ES-I3 (cell line): ENCODE measurements at regions not wholly inside any gene's neighbourhood (a gene's known extent, or its start where the extent isn't known, plus 50 kb on each side); places are given as distances from the start of the nearest gene placed in this dataset.

Experiments used
- H3K36me3 ChIP-seq: 2 replicates; pipeline ENCODE4 v1.6.1; 2013; ENCODE audit warnings: mild to moderate bottlenecking, low read length, control low read depth, moderate library complexity; ENCODE audit not compliant: insufficient read depth
- H3K4me1 ChIP-seq: 2 replicates; pipeline ENCODE4 v1.6.1; 2013; ENCODE audit warnings: mild to moderate bottlenecking, control low read depth, low read length; ENCODE audit not compliant: insufficient read depth
- H3K9ac ChIP-seq: 2 replicates; pipeline ENCODE4 v1.6.1; 2013; ENCODE audit warnings: low read depth, mild to moderate bottlenecking, low read length, moderate library complexity
- H3K9me3 ChIP-seq: 2 replicates; pipeline ENCODE4 v1.6.1; 2013; ENCODE audit warnings: mild to moderate bottlenecking, low read length, moderate library complexity; ENCODE audit not compliant: control insufficient read depth, insufficient read depth

GRCh38 chr6:101231606-101232235 is 161.8 kb upstream of the GRIK2 start:
- no peaks in the 10 kb centered on the region for H3K36me3 ChIP-seq
- H3K4me1 ChIP-seq, result peaks cover under 1% of the 10 kb centered on the region; the same call in 1 of the 2 replicates
- H3K9me3 ChIP-seq, result no peaks in the 10 kb centered on the region
- H3K9ac ChIP-seq, result no peak overlapping the region

DNA sequence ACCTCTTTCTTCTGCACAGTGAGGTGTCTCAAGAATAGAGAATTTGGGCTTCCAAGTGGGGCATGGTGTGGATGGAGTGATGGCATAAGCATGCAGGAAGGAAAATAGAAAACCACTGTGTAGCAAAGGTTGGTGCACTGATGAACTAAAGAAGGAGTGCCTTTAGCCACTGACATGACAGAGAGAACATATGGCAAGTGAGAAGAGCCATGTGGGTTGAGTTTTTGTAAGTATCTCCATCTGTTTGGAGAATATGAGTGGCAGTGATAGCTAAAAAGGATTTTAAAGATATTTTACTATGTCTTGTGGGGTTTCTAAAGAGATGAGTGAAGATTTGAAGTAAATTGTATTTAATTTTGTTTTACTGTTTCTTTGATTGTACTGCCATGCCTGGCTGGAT is 160.5 kb upstream of the GRIK2 start:
- H3K9ac ChIP-seq, result no peak overlapping the region
- H3K9me3 ChIP-seq, result no peaks in the 10 kb centered on the region
- H3K36me3 ChIP-seq, result no peaks in the 10 kb centered on the region
- no peaks in the 10 kb centered on the region for H3K4me1 ChIP-seq

- no peaks in the 10 kb centered on the region for H3K9me3 ChIP-seq
- no peaks in the 10 kb centered on the region for H3K36me3 ChIP-seq
- H3K4me1 ChIP-seq, result no peaks in the 10 kb centered on the region
- H3K9ac ChIP-seq, result no peak overlapping the region
Measured at GRCh38 chr6:101236709-101237108, 156.8 kb upstream of the GRIK2 start.

- H3K9ac ChIP-seq, result no peak overlapping the region
- H3K9me3 ChIP-seq, result no peaks in the 10 kb centered on the region
- no peaks in the 10 kb centered on the region for H3K36me3 ChIP-seq
- H3K4me1 ChIP-seq, result no peaks in the 10 kb centered on the region
Measured at GRCh38 chr6:101241442-101241841, 152.1 kb upstream of the GRIK2 start.

GRCh38 chr6:101249470-101249869 is 144.0 kb upstream of the GRIK2 start:
- Histone ChIP-seq H3K9me3 (no peaks in the 10 kb centered on the region), H3K4me1 (no peaks in the 10 kb centered on the region), H3K9ac (no peak overlapping the region), H3K36me3 (no peaks in the 10 kb centered on the region)

GRCh38 chr6:101257163-101257562 is 136.3 kb upstream of the GRIK2 start:
- no peaks in the 10 kb centered on the region for H3K4me1 ChIP-seq
- peaks cover 3% of the 10 kb centered on the region; the same call in 1 of the 2 replicates for H3K9me3 ChIP-seq
- H3K36me3 ChIP-seq, result no peaks in the 10 kb centered on the region
- H3K9ac ChIP-seq, result no peak overlapping the region

DNA sequence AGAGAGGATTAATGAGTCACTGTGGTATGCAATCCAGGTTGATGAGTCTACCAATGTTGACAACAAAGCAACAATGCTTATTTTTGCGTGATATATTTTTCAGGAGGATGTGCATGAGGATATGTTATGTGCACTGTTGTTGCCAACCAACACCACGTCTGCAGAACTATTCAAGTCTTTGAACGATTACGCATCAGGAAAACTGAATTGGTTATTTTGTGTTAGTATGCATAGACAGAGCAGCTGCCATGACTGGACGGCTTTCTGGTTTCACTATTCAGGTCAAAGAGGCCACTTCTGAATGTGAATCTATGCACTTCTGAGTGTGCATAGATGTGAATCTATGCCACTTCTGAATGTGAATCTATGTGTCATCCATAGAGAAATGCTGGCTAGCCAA is 134.0 kb upstream of the GRIK2 start:
- Histone ChIP-seq H3K9me3 (peaks cover 3% of the 10 kb centered on the region; the same call in 1 of the 2 replicates), H3K4me1 (no peaks in the 10 kb centered on the region), H3K36me3 (no peaks in the 10 kb centered on the region), H3K9ac (no peak overlapping the region)

- H3K4me1 ChIP-seq, result no peaks in the 10 kb centered on the region
- H3K9ac ChIP-seq, result no peak overlapping the region
- H3K9me3 ChIP-seq, result no peaks in the 10 kb centered on the region
- H3K36me3 ChIP-seq, result no peaks in the 10 kb centered on the region
Measured at GRCh38 chr6:101263596-101263995, 129.9 kb upstream of the GRIK2 start.

GRCh38 chr6:101266063-101266462 is 127.4 kb upstream of the GRIK2 start:
- Histone ChIP-seq H3K9me3 (peaks cover 3% of the 10 kb centered on the region; the same call in 1 of the 2 replicates), H3K4me1 (no peaks in the 10 kb centered on the region), H3K36me3 (no peaks in the 10 kb centered on the region), H3K9ac (no peak overlapping the region)

DNA sequence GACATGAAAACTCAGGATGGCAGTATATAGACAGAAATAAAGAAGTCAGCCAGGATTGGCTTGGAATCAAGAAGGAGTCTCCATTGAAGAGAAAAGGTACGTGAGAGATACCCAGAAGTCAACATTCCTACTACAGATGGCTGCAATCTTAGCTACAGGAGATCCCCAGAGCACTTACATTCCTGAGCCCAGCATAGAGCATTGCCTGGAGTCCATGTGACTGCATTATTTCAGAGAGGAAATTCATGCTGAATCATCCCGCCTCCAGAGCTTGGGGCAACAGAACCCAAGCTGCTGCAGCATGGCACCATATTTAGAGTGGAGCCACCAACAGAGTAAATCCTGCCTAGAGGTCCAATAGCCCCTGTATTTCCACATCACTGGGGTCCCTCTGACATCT is 125.0 kb upstream of the GRIK2 start:
- Histone ChIP-seq H3K36me3 (no peaks in the 10 kb centered on the region), H3K9me3 (peaks cover 3% of the 10 kb centered on the region; the same call in 1 of the 2 replicates), H3K9ac (no peak overlapping the region), H3K4me1 (no peaks in the 10 kb centered on the region)

DNA sequence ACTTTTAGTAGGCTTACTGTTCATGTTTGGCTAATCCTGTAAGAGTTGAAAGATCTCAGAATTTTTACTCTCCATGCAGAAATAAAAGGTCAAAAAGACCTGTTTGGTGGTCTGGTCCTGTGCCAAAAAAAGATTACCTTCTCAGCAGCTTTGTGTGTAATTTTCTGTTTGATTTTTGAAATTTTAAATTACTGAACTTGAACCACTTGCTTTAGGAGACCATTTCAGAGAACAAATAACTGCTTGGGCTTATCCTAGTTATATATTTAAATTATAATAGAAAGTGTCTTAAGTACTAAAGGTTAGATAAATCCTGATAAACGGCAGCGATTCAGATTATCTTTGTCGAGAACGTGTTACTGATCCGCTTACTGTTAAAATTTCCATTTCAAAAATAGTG is 118.3 kb upstream of the GRIK2 start:
- Histone ChIP-seq H3K9me3 (no peaks in the 10 kb centered on the region), H3K4me1 (no peaks in the 10 kb centered on the region), H3K36me3 (no peaks in the 10 kb centered on the region), H3K9ac (no peak overlapping the region)

DNA sequence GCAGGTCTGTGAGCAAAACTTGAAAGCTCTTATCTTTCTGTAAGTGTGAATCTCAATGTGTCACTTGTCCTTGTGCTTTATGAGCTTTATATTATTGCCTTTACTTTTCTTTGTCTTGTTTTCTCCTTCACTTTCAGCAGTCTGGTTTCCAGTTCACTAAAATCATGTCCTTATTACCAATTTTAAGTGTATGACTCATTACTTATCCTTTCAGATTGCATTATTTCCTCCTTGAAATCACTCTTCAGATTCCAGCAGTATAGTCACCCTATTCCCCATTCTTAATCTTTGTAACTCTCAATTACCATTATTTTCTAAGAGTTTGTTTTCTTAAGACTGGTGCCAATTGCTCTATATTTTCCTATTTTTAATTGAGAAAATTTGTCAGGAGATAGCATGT is 117.4 kb upstream of the GRIK2 start:
- Histone ChIP-seq H3K4me1 (no peaks in the 10 kb centered on the region), H3K9me3 (no peaks in the 10 kb centered on the region), H3K36me3 (no peaks in the 10 kb centered on the region), H3K9ac (no peak overlapping the region)

- Histone ChIP-seq H3K9me3 (no peaks in the 10 kb centered on the region), H3K4me1 (no peaks in the 10 kb centered on the region), H3K36me3 (no peaks in the 10 kb centered on the region), H3K9ac (no peak overlapping the region)
Measured at GRCh38 chr6:101279410-101279809, 114.1 kb upstream of the GRIK2 start.

DNA sequence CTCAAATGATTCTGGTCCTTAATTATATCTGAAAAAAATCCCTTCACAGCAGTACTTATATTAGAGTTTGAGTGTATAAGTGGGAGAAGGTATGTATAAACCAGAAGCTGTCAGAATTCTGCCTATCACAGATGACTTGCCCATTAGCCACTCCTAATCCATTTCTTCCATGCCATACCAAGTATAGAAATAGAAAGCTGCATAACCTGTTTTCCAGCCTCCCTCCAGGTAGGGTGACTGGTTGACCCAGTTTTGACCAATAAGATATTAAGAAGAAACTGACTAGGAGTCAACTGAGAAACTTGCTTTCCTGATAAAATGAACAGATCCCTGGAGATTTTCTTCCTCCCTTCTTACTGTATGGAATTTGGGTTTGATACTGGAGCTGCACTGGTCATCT is 112.2 kb upstream of the GRIK2 start:
- H3K9ac ChIP-seq, result no peak overlapping the region
- H3K9me3 ChIP-seq, result no peaks in the 10 kb centered on the region
- no peaks in the 10 kb centered on the region for H3K4me1 ChIP-seq
- no peaks in the 10 kb centered on the region for H3K36me3 ChIP-seq

- no peaks in the 10 kb centered on the region for H3K36me3 ChIP-seq
- no peak overlapping the region for H3K9ac ChIP-seq
- H3K4me1 ChIP-seq, result no peaks in the 10 kb centered on the region
- no peaks in the 10 kb centered on the region for H3K9me3 ChIP-seq
Measured at GRCh38 chr6:101284131-101284530, 109.4 kb upstream of the GRIK2 start.

DNA sequence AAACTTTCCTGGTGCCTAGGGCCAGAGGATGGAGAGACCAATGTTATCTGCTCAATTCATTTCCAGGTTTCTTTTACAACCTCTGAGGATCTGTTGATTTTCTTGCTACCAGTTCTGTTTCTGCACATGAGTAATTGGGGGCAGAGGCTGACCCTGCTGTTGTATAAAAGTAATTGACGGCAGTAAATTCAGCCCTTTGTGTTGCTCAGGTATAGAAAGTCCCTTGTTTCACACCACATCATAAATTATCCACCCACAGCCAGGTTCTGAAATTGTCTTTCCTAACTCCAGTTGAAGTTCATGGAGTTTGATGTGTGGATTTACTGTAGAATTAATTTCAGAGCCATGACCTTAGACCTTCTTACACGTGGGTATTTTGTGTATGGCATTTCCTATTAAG is 107.4 kb upstream of the GRIK2 start:
- Histone ChIP-seq H3K9me3 (no peaks in the 10 kb centered on the region; the same call in 1 of the 2 replicates), H3K4me1 (no peaks in the 10 kb centered on the region), H3K9ac (no peak overlapping the region), H3K36me3 (no peaks in the 10 kb centered on the region)
